ENCODE measurements at regions not wholly inside any gene's neighbourhood (a gene's known extent, or its start where the extent isn't known, plus 50 kb on each side); places are given as distances from the start of the nearest gene placed in this dataset.

GRCh38 chr2:129769185-129769991, 210.1 kb upstream of the RAB6C start:
- H4K20me1 ChIP-seq (ENCODE audit: insufficient read depth), result no peaks in the 10 kb centered on the region
- H3K4me1 ChIP-seq (ENCODE audit: low read depth, poor library complexity, severe bottlenecking), result no peaks in the 10 kb centered on the region
- no peaks in the 10 kb centered on the region for H3K79me2 ChIP-seq (ENCODE audit: insufficient read depth, low read depth)
- no peaks in the 10 kb centered on the region for H3K27me3 ChIP-seq (ENCODE audit: insufficient read depth, low read depth)
- TF ChIP-seq CTCF (conservative IDR thresholded peaks at IDR 0.05; ENCODE audit: low read depth, low read length), result no peak
- no peaks in the 10 kb centered on the region for H3K36me3 ChIP-seq (ENCODE audit: insufficient read depth)
- H3K4me2 ChIP-seq, result no peak overlapping the region
- H3K4me3 ChIP-seq (IDR thresholded peaks at IDR 0.05; ENCODE audit: insufficient read depth, low read depth, low read length), result no peak overlapping the region
- H3K9ac ChIP-seq, result no peak overlapping the region
- no peak overlapping the region for H2AFZ ChIP-seq (ENCODE audit: low read depth)
- no peak overlapping the region for H3K27ac ChIP-seq

- Histone ChIP-seq H2AFZ (ENCODE audit: low read depth) (no peak overlapping the region), H3K27me3 (ENCODE audit: insufficient read depth, low read depth) (no peaks in the 10 kb centered on the region), H4K20me1 (ENCODE audit: insufficient read depth) (no peaks in the 10 kb centered on the region), H3K79me2 (ENCODE audit: insufficient read depth, low read depth) (no peaks in the 10 kb centered on the region), H3K36me3 (ENCODE audit: insufficient read depth) (no peaks in the 10 kb centered on the region), H3K4me2 (no peak overlapping the region), H3K9ac (no peak overlapping the region), H3K27ac (no peak overlapping the region), H3K4me1 (ENCODE audit: low read depth, poor library complexity, severe bottlenecking) (no peaks in the 10 kb centered on the region), H3K4me3 (IDR thresholded peaks at IDR 0.05; ENCODE audit: insufficient read depth, low read depth, low read length) (no peak overlapping the region)
- no peak for TF ChIP-seq CTCF (conservative IDR thresholded peaks at IDR 0.05; ENCODE audit: low read depth, low read length)
Observed at GRCh38 chr2:129771418-129772189, 207.9 kb upstream of the RAB6C start.

- no peaks in the 10 kb centered on the region for H3K79me2 ChIP-seq (ENCODE audit: insufficient read depth, low read depth)
- H3K27ac ChIP-seq, result no peak overlapping the region
- no peak overlapping the region for H2AFZ ChIP-seq (ENCODE audit: low read depth)
- no peaks in the 10 kb centered on the region for H4K20me1 ChIP-seq (ENCODE audit: insufficient read depth)
- no peaks in the 10 kb centered on the region for H3K36me3 ChIP-seq (ENCODE audit: insufficient read depth)
- no peak for TF ChIP-seq CTCF (conservative IDR thresholded peaks at IDR 0.05; ENCODE audit: low read depth, low read length)
- H3K27me3 ChIP-seq (ENCODE audit: insufficient read depth, low read depth), result no peaks in the 10 kb centered on the region
- H3K9ac ChIP-seq, result no peak overlapping the region
- H3K4me2 ChIP-seq, result no peak overlapping the region
- H3K4me3 ChIP-seq (IDR thresholded peaks at IDR 0.05; ENCODE audit: insufficient read depth, low read depth, low read length), result no peak overlapping the region
- H3K4me1 ChIP-seq (ENCODE audit: low read depth, poor library complexity, severe bottlenecking), result no peaks in the 10 kb centered on the region
Observed at GRCh38 chr2:129772190-129772579, 207.3 kb upstream of the RAB6C start.

GRCh38 chr2:129775952-129776653, 203.4 kb upstream of the RAB6C start:
- Histone ChIP-seq H3K36me3 (ENCODE audit: insufficient read depth) (no peaks in the 10 kb centered on the region), H3K27me3 (ENCODE audit: insufficient read depth, low read depth) (no peaks in the 10 kb centered on the region), H3K9ac (no peak overlapping the region), H3K4me3 (IDR thresholded peaks at IDR 0.05; ENCODE audit: insufficient read depth, low read depth, low read length) (no peak overlapping the region), H3K79me2 (ENCODE audit: insufficient read depth, low read depth) (no peaks in the 10 kb centered on the region), H4K20me1 (ENCODE audit: insufficient read depth) (no peaks in the 10 kb centered on the region), H3K4me1 (ENCODE audit: low read depth, poor library complexity, severe bottlenecking) (no peaks in the 10 kb centered on the region), H3K4me2 (no peak overlapping the region), H2AFZ (ENCODE audit: low read depth) (no peak overlapping the region), H3K27ac (no peak overlapping the region)
- TF ChIP-seq CTCF (conservative IDR thresholded peaks at IDR 0.05; ENCODE audit: low read depth, low read length), result no peak

Measured in KMS-11 (cell line).